Transverse colon (tissue), 4 donors: ENCODE measurements at regions not wholly inside any gene's neighbourhood (a gene's known extent, or its start where the extent isn't known, plus 50 kb on each side); places are given as distances from the start of the nearest gene placed in this dataset.
"Not testable (repeated sequence)": the region's sequence is repeated elsewhere in the genome, so short reads cannot be mapped to it uniquely, and the experiment has no call there.

Experiments used
- DNase-seq: peaks from one replicate; pipeline ENCODE4 v3.0.0-alpha.2; 2019
- H3K27ac ChIP-seq, 4 donors: fragments of 200-600 bp; sonication (generic); 2 replicates each; pipeline ENCODE4 v1.5.1; 2016 to 2018; ENCODE audit warnings: inconsistent platforms in 4 of 4
- H3K27me3 ChIP-seq: fragments of 200-600 bp; sonication (generic); 2 replicates; pipeline ENCODE4 v1.5.1; 2017; ENCODE audit warnings: inconsistent platforms
- H3K36me3 ChIP-seq, 4 donors: fragments of 200-600 bp; sonication (generic); 2 replicates each; pipeline ENCODE4 v1.5.1; 2017 to 2019; ENCODE audit warnings: inconsistent platforms in 4 of 4
- H3K4me1 ChIP-seq, 4 donors: fragments of 200-600 bp; sonication (generic); 2 replicates each; pipeline ENCODE4 v1.5.1; 2017 to 2020; ENCODE audit warnings: inconsistent platforms in 4 of 4
- H3K4me3 ChIP-seq, 4 donors: fragments of 200-600 bp; sonication (generic); 1 replicate in 1 of 4; 2 replicates in 3 of 4; pipeline versions ENCODE4 v1.5.1 to v1.6.1; 2017 to 2019; ENCODE audit warnings: inconsistent platforms in 4 of 4
- H3K9me3 ChIP-seq, 2 donors: fragments of 200-600 bp; sonication (generic); 2 replicates each; pipeline ENCODE4 v1.5.1; 2017 to 2019; ENCODE audit warnings: inconsistent platforms in 2 of 2
- EP300 ChIP-seq: sonication (generic); formaldehyde crosslinking; IDR thresholded peaks from one replicate; pipeline ENCODE4 v1.6.1; 2017; ENCODE audit warnings: antibody characterized with exemption, low read depth
- POLR2A ChIP-seq: fragments of 450-650 bp; IDR thresholded peaks from one replicate; pipeline ENCODE4 v1.6.1; 2016; ENCODE audit warnings: antibody characterized with exemption, mild to moderate bottlenecking, moderate library complexity
- POLR2AphosphoS5 ChIP-seq, 3 donors: sonication (generic); formaldehyde crosslinking; IDR thresholded peaks; one replicate each; pipeline ENCODE4 v1.6.1; 2016; ENCODE audit warnings: antibody characterized with exemption in 3 of 3
- WGBS, 2 donors: methylation state at CpG; one replicate each; pipeline ENCODE4 v1.1.5; 2018; ENCODE audit warnings: low coverage in 1 of 2; 5-methylcytosine and 5-hydroxymethylcytosine counted together
- in situ Hi-C, 4 donors: fragments of 200-750 bp; cut with MboI; loops; one replicate each; pipeline versions ENCODE4 v1.15.0 to v1.15.1; 2017; ENCODE audit warnings: low sequenced_read_pairs in 3 of 4, low pct_ligation_motif_present in 1 of 4, low pct_unique_long_range_greater_than_20kb in 1 of 4
- intact Hi-C: fragments of 100-400 bp; cut with DNase I; formaldehyde crosslinking; loops from one replicate; pipeline ENCODE4 v1.15.1; 2023; ENCODE audit warnings: low total_unique reads
- TF ChIP-seq, protein P1 (sequence below), 5 experiments: fragments of 200-600 bp in 3 of 5; fragments of 450-650 bp in 2 of 5; sonication (generic) in 3 of 5; IDR thresholded peaks; 1 replicate in 2 of 5; 2 replicates in 3 of 5; pipeline ENCODE4 v1.5.1; 2016 to 2017; ENCODE audit warnings: antibody characterized with exemption in 5 of 5, inconsistent platforms in 3 of 5, mild to moderate bottlenecking in 2 of 5, moderate library complexity in 1 of 5

DNA sequence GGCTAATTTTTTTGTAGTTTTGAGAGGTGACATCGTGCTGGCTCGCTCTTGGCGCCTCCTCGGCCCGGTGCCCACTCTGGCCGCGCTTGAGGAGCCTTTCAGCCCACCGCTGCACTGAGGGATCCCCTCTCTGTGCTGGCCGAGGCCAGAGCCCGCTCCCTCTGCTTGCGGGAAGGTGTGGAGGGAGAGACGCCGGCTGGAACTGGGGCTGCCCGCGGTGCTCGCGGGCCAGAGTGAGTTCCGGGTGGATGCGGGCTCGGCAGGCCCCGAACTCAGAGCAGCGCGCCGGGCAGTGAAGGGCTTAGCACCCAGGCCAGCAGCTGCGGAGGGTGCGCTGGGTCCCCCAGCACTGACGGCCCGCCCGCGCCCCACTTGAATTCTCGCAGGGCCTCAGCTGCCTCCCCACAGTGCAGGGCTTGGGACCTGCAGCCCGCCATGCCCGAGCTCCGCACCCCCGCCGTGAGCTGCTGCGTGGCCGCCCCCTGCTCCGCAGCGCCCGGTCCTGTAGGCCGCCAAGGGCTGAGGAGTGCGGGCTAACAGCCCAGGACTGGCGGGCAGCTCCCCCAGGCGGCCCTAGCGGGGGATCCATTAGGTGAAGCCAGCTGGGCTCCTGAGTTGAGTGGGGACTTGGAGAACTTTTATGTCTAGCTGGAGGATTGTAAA lies 113.2 kb upstream of the ZSWIM2 start:
- 97% methylated on average over 40 of the region's 46 CpGs; no CpG with 5 or more reads in 1 of the 2 donors for WGBS, 2 donors
- Histone ChIP-seq H3K4me1 (no peaks in the 10 kb centered on the region), H3K27me3 (no peaks in the 10 kb centered on the region), H3K4me3 (no peak overlapping the region), H3K9me3 (no peaks in the 10 kb centered on the region), H3K27ac (no peak overlapping the region), H3K36me3 (no peaks in the 10 kb centered on the region)
- no peak for TF ChIP-seq POLR2AphosphoS5 (IDR thresholded peaks at IDR 0.05)
- no peak for TF ChIP-seq POLR2A
- TF ChIP-seq, protein P1, sequence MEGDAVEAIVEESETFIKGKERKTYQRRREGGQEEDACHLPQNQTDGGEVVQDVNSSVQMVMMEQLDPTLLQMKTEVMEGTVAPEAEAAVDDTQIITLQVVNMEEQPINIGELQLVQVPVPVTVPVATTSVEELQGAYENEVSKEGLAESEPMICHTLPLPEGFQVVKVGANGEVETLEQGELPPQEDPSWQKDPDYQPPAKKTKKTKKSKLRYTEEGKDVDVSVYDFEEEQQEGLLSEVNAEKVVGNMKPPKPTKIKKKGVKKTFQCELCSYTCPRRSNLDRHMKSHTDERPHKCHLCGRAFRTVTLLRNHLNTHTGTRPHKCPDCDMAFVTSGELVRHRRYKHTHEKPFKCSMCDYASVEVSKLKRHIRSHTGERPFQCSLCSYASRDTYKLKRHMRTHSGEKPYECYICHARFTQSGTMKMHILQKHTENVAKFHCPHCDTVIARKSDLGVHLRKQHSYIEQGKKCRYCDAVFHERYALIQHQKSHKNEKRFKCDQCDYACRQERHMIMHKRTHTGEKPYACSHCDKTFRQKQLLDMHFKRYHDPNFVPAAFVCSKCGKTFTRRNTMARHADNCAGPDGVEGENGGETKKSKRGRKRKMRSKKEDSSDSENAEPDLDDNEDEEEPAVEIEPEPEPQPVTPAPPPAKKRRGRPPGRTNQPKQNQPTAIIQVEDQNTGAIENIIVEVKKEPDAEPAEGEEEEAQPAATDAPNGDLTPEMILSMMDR (IDR thresholded peaks at IDR 0.05), result no peak
- TF ChIP-seq EP300, result no peak
- in situ Hi-C loops, result no loop called here
- DNase-seq, result no peak
- intact Hi-C loops, result no loop called here

DNA sequence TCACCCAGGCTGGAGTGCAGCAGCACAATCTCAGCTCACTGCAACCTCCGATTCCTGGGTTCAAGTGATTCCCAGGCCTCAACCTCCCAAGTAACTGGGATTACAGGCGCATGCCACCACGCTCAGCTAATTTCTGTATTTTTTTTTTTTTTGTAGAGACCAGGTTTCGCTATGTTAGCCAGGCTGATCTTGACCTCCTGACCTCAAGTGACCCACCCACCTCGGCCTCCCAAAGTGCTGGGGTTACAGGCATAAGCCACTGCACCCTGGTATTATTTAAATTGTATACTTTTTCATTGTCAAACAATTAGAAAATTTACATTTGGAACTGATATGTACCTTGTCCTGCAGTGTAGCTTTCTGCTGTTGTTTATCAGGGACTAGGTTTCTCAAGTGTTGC lies 111.3 kb upstream of the ZSWIM2 start:
- H3K36me3 ChIP-seq, H3K4me1 ChIP-seq, H3K27ac ChIP-seq, H3K27me3 ChIP-seq, intact Hi-C loops, H3K4me3 ChIP-seq, in situ Hi-C loops, DNase-seq, H3K9me3 ChIP-seq: not testable (repeated sequence)
- whole genome bisulfite sequencing, 2 donors, result 85 to 100% methylated on average over 3 to 5 of the region's 5 CpGs

DNA sequence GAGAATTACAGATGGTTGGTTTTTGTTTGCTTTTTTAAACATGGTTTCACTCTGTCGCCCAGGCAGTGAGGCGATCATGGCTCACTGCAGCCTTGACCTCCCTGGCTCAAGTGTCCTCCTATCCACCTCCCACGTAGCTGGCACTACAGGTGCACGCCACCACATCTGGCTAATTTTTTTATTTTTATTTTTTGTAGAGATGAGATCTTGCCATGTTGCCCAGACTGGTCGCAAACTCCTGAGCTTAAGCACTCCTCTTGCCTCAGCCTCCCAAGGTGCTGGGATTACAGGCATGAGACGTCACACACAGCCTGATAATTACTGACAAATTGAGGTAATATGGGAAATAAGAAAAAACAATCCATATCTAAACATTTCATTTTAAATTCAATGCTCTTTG lies 110.5 kb upstream of the ZSWIM2 start:
- no peak for DNase-seq
- in situ Hi-C loops (no loop called here), intact Hi-C loops (no loop called here)
- TF ChIP-seq POLR2A, result no peak
- TF ChIP-seq POLR2AphosphoS5 (IDR thresholded peaks at IDR 0.05), result no peak
- TF ChIP-seq EP300, result no peak
- TF ChIP-seq, protein P1 (IDR thresholded peaks at IDR 0.05), result no peak
- H3K9me3 ChIP-seq, result no peaks in the 10 kb centered on the region
- H3K36me3 ChIP-seq, result no peaks in the 10 kb centered on the region
- H3K4me1 ChIP-seq, result no peaks in the 10 kb centered on the region
- no peak overlapping the region for H3K27ac ChIP-seq
- 77 to 84% methylated on average over 6 of the region's 6 CpGs for WGBS, 2 donors
- H3K27me3 ChIP-seq, result no peaks in the 10 kb centered on the region
- H3K4me3 ChIP-seq, result no peak overlapping the region

DNA sequence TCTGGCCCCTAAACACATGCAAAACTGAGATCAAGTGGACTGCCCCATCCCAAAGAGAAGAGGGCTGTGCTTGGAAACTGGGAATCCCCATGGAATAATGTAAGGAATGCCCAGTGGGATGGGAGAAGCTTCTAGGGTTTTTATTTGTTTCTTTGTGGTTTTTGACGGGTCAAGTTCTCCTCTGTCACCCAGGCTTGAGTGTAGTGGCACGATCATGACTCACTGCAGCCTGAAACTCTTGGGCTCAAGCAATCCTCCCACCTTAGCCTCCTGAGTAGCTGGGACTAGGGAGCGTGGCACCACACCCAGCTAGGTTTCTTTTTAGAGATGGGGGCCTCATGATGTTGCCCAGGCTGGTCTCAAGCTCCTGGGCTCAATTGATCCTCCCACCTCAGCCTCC lies 101.7 kb upstream of the ZSWIM2 start:
- no peaks in the 10 kb centered on the region for H3K4me1 ChIP-seq
- no peaks in the 10 kb centered on the region for H3K9me3 ChIP-seq
- H3K4me3 ChIP-seq, result no peak overlapping the region
- intact Hi-C loops, result no loop called here
- WGBS, 2 donors, result 69% methylated on average over 3 of the region's 3 CpGs; no CpG with 5 or more reads in 1 of the 2 donors
- no peaks in the 10 kb centered on the region for H3K36me3 ChIP-seq
- DNase-seq, result no peak
- H3K27ac ChIP-seq, result no peak overlapping the region
- no peaks in the 10 kb centered on the region for H3K27me3 ChIP-seq
- in situ Hi-C loops, result no loop called here
- no peak for TF ChIP-seq EP300
- TF ChIP-seq, protein P1 (IDR thresholded peaks at IDR 0.05), result no peak
- TF ChIP-seq POLR2AphosphoS5 (IDR thresholded peaks at IDR 0.05), result no peak
- TF ChIP-seq POLR2A, result no peak

DNA sequence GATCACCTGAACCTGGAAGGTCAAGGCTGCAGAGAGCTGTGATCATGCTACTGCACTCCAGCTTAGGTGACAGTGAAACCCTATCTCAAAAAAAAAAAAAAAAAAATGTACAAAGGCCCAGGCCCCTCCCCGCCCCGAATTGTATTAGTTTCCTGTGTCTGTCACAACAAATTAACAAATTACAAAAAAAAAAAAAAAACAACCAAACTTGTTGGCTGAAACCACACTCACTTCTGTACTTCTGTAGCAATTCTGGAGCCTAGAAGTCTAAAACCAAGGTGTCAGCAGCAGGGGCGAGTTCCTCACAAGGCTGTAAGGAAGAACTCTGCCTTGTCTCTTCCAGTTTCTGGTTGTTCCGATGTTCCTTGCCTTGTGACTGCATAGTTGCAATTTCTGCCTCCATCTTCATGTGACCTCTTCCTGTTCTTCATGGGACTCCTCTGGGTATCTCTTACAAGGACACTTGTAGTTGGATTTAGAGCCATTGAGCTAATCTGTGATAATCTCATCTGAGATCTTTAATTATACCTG lies 100.8 kb upstream of the ZSWIM2 start:
- no peak for DNase-seq
- in situ Hi-C loops, result no loop called here
- TF ChIP-seq, protein P1 (IDR thresholded peaks at IDR 0.05), result no peak
- no peak for TF ChIP-seq POLR2A
- no peak for TF ChIP-seq EP300
- Histone ChIP-seq H3K27me3 (no peaks in the 10 kb centered on the region), H3K4me1 (no peaks in the 10 kb centered on the region), H3K27ac (no peak overlapping the region), H3K4me3 (no peak overlapping the region), H3K36me3 (no peaks in the 10 kb centered on the region), H3K9me3 (no peaks in the 10 kb centered on the region)
- intact Hi-C loops, result no loop called here
- 68 to 77% methylated on average over 4 of the region's 4 CpGs for WGBS, 2 donors
